ENCODE measurements at regions not wholly inside any gene's neighbourhood (a gene's known extent, or its start where the extent isn't known, plus 50 kb on each side); places are given as distances from the start of the nearest gene placed in this dataset.

DNA sequence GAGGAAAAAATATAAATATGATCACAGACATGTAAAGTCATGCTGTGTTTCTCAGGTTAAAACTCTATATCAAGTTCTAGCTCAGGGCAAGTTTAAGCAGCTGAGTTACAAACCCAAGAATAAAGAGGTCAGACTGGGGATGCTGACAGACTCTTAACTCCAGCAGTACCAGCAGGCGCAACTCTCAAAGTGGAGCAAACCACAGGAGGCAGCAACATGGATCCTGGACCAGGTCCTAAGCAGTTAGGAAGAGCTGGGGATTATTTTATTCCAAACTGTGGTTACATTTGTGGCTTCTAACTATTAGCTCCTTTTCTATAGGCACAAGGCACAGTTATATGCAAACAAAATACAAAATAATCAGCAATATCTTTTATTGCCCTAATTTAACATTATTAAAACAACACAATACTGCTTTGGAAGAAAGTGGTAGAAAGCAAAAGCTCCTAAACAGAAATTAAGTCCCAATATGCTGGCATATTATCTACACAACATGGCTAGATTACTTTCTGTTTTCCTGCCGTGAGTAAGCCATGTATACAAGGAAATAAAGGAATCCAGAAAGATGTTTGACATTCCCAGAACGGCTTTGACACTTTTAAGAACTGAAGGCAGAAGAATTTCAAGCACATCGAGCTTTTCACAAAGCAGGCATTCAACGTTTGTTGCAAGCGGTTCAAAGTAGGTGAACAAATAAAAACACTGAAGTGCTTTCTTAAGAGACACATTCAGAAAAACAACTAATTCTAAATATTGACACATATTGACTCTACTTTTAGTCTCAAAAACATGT lies 378.8 kb upstream of the ZNF608 start:
- no peaks in the 10 kb centered on the region for H3K9me3 ChIP-seq (ENCODE audit: control insufficient read depth in 4 of 4, insufficient read depth in 3 of 4, low read length in 3 of 4)
- peak in 2 of 3 donors; percentile 29 to 32 for DNase-seq
- no peak overlapping the region for H3K27ac ChIP-seq (ENCODE audit: low read depth in 1 of 2, low read length in 1 of 2)
- 37 to 61% methylated on average over 6 of the region's 6 CpGs for WGBS, 2 donors
- H3K36me3 ChIP-seq (ENCODE audit: control insufficient read depth in 4 of 4, insufficient read depth in 4 of 4, low read length in 4 of 4): no peaks in the 10 kb centered on the region
- ATAC-seq (ENCODE audit: insufficient read depth, low FRiP score): no peak
- no peak for TF ChIP-seq CTCF (IDR thresholded peaks at IDR 0.05; ENCODE audit: control extremely low read depth, extremely low read depth)
- H3K27me3 ChIP-seq (ENCODE audit: control insufficient read depth in 3 of 3, insufficient read depth in 3 of 3, low read length in 2 of 3): no peaks in the 10 kb centered on the region
- no peak overlapping the region for H3K4me3 ChIP-seq
- H3K4me1 ChIP-seq (ENCODE audit: control insufficient read depth in 5 of 5, insufficient read depth in 5 of 5, low read length in 5 of 5): peaks cover 0 to 9% (median 0%) of the 10 kb centered on the region in 5 donors
- no peak overlapping the region for H3K9ac ChIP-seq (ENCODE audit: insufficient read depth in 1 of 2, low read length in 2 of 2)

DNA sequence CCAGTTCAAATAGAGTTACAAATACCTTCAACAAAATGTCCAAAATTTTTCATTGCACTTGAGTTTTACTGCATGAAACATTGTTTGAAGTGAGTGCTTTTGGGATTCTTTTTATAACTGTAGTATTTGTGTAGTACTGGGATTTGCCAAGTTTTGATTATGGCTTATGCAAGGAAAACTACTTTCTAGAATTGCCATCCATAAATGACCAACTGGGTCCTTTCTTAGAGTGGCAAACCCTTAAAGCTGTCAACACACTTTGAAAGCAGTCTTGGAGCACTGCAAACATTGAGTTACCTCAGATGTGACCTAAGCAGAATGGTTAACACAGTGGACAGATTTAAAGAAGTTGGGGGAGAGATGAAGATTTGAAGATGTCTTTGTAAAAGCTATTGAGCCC lies 379.6 kb upstream of the ZNF608 start:
- DNase-seq: peak in 2 of 3 donors; percentile 44 to 66
- no peak overlapping the region for H3K27ac ChIP-seq (ENCODE audit: low read depth in 1 of 2, low read length in 1 of 2)
- H3K9ac ChIP-seq (ENCODE audit: insufficient read depth in 1 of 2, low read length in 2 of 2): no peak overlapping the region
- H3K27me3 ChIP-seq (ENCODE audit: control insufficient read depth in 3 of 3, insufficient read depth in 3 of 3, low read length in 2 of 3): no peaks in the 10 kb centered on the region
- no peak overlapping the region for H3K4me3 ChIP-seq
- peaks cover 0 to 9% (median 0%) of the 10 kb centered on the region in 5 donors for H3K4me1 ChIP-seq (ENCODE audit: control insufficient read depth in 5 of 5, insufficient read depth in 5 of 5, low read length in 5 of 5)
- no peaks in the 10 kb centered on the region for H3K36me3 ChIP-seq (ENCODE audit: control insufficient read depth in 4 of 4, insufficient read depth in 4 of 4, low read length in 4 of 4)
- peak; percentile 79 for ATAC-seq (ENCODE audit: insufficient read depth, low FRiP score)
- no peak for TF ChIP-seq CTCF (IDR thresholded peaks at IDR 0.05; ENCODE audit: control extremely low read depth, extremely low read depth)
- no peaks in the 10 kb centered on the region for H3K9me3 ChIP-seq (ENCODE audit: control insufficient read depth in 4 of 4, insufficient read depth in 3 of 4, low read length in 3 of 4)

DNA sequence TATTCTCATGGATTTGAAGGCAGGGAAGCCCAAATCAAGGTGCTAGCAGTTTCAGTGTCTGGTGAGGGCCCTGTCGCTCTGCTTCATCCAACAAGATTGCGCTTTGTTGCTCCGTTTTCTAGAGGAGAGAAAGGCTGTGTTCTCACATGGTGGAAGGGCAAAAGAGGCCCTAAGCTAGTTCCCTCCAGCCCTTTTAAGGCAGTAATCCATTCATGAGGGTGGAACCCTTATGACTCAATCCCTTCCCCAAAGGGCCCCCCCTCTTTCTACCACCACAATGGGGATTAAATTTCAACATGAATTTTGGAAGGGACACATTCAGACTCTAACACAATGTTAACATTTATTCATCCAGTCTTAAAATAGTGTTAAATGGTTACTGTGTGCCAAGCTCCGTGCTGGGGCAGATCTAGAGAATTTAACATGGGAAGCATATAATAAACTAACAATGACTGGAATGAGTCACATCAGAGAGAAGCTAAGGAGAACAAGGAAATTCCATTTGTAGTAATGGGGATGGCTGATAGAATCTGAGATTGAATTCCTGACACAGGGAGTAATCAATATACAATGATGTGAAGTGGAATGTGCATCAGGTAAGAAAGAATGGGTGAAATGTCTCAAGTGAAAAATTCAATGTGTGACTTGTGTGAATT lies 382.8 kb upstream of the ZNF608 start:
- no peak for TF ChIP-seq CTCF (IDR thresholded peaks at IDR 0.05; ENCODE audit: control extremely low read depth, extremely low read depth)
- 95% methylated on average over 4 of the region's 4 CpGs for WGBS, 2 donors
- no peak overlapping the region for H3K4me3 ChIP-seq
- no peaks in the 10 kb centered on the region for H3K36me3 ChIP-seq (ENCODE audit: control insufficient read depth in 4 of 4, insufficient read depth in 4 of 4, low read length in 4 of 4)
- ATAC-seq (ENCODE audit: insufficient read depth, low FRiP score) (no peak), DNase-seq (no peak)
- no peak overlapping the region for H3K27ac ChIP-seq (ENCODE audit: low read depth in 1 of 2, low read length in 1 of 2)
- peaks cover 0 to 3% (median 0%) of the 10 kb centered on the region in 4 donors for H3K9me3 ChIP-seq (ENCODE audit: control insufficient read depth in 4 of 4, insufficient read depth in 3 of 4, low read length in 3 of 4)
- H3K4me1 ChIP-seq (ENCODE audit: control insufficient read depth in 5 of 5, insufficient read depth in 5 of 5, low read length in 5 of 5): peaks cover 0 to 9% (median 0%) of the 10 kb centered on the region in 5 donors
- no peaks in the 10 kb centered on the region for H3K27me3 ChIP-seq (ENCODE audit: control insufficient read depth in 3 of 3, insufficient read depth in 3 of 3, low read length in 2 of 3)
- H3K9ac ChIP-seq (ENCODE audit: insufficient read depth in 1 of 2, low read length in 2 of 2): no peak overlapping the region

Measured in lung (tissue), 11 donors.